ENCODE measurements at regions not wholly inside any gene's neighbourhood (a gene's known extent, or its start where the extent isn't known, plus 50 kb on each side); places are given as distances from the start of the nearest gene placed in this dataset.

DNA sequence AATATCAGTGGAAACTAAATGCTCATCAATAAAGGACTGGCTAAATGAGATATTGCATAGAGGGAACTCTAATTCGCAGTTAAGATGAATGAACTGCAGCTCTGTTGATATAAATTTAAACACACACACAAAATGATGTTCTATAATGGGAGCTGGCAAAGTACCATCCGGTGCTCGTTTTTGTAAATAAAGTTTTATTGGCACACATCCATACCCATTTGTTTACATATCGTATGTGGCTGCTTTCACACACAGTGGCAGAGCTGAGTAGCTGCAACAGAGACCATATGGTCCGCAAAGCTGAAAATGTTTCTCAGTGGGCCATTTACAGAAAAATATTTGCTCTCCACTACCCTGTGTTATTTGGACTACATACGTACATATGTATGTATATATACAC lies 120.7 kb downstream of the EDN3 start:
- no peak for TF ChIP-seq MAZ (IDR thresholded peaks at IDR 0.05; ENCODE audit: borderline replicate concordance, low read depth, low read length)
- no peak for TF ChIP-seq CEBPB (IDR thresholded peaks at IDR 0.05; ENCODE audit: low read depth, low read length)
- no peak for TF ChIP-seq RCOR1 (IDR thresholded peaks at IDR 0.05; ENCODE audit: insufficient replicate concordance, low read length)
- no peak for TF ChIP-seq RAD21 (IDR thresholded peaks at IDR 0.05; ENCODE audit: low read length)
- TF ChIP-seq SMC3 (IDR thresholded peaks at IDR 0.05; ENCODE audit: low read depth, low read length), result no peak
- no peak for TF ChIP-seq FOS (IDR thresholded peaks at IDR 0.05; ENCODE audit: low read depth, low read length)
- TF ChIP-seq, protein P1, sequence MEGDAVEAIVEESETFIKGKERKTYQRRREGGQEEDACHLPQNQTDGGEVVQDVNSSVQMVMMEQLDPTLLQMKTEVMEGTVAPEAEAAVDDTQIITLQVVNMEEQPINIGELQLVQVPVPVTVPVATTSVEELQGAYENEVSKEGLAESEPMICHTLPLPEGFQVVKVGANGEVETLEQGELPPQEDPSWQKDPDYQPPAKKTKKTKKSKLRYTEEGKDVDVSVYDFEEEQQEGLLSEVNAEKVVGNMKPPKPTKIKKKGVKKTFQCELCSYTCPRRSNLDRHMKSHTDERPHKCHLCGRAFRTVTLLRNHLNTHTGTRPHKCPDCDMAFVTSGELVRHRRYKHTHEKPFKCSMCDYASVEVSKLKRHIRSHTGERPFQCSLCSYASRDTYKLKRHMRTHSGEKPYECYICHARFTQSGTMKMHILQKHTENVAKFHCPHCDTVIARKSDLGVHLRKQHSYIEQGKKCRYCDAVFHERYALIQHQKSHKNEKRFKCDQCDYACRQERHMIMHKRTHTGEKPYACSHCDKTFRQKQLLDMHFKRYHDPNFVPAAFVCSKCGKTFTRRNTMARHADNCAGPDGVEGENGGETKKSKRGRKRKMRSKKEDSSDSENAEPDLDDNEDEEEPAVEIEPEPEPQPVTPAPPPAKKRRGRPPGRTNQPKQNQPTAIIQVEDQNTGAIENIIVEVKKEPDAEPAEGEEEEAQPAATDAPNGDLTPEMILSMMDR (conservative IDR thresholded peaks at IDR 0.05; ENCODE audit: low read depth, low read length), result no peak
- TF ChIP-seq, protein P2, sequence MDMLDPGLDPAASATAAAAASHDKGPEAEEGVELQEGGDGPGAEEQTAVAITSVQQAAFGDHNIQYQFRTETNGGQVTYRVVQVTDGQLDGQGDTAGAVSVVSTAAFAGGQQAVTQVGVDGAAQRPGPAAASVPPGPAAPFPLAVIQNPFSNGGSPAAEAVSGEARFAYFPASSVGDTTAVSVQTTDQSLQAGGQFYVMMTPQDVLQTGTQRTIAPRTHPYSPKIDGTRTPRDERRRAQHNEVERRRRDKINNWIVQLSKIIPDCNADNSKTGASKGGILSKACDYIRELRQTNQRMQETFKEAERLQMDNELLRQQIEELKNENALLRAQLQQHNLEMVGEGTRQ (IDR thresholded peaks at IDR 0.05; ENCODE audit: low read depth, low read length), result no peak
- TF ChIP-seq MAFK (IDR thresholded peaks at IDR 0.05; ENCODE audit: low read depth, low read length), result no peak
- no peak for TF ChIP-seq BHLHE40 (IDR thresholded peaks at IDR 0.05; ENCODE audit: low read depth, low read length)
- TF ChIP-seq, protein P3, sequence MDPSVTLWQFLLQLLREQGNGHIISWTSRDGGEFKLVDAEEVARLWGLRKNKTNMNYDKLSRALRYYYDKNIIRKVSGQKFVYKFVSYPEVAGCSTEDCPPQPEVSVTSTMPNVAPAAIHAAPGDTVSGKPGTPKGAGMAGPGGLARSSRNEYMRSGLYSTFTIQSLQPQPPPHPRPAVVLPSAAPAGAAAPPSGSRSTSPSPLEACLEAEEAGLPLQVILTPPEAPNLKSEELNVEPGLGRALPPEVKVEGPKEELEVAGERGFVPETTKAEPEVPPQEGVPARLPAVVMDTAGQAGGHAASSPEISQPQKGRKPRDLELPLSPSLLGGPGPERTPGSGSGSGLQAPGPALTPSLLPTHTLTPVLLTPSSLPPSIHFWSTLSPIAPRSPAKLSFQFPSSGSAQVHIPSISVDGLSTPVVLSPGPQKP (IDR thresholded peaks at IDR 0.05; ENCODE audit: borderline replicate concordance, low read depth, low read length), result no peak
- TF ChIP-seq MXI1 (IDR thresholded peaks at IDR 0.05; ENCODE audit: borderline replicate concordance, low read depth, low read length), result no peak
- no peaks in the 10 kb centered on the region for H3K9me1 ChIP-seq (ENCODE audit: insufficient read depth, low read length)
- 0 out of 2 replicates have a peak, but pooled peaks cover 2% of the 10 kb centered on the region for H3K9me3 ChIP-seq (ENCODE audit: control insufficient read depth, insufficient read depth, low read length)
- no peak overlapping the region for H3K4me2 ChIP-seq (ENCODE audit: low read depth, low read length)
- no peak overlapping the region for H2AK5ac ChIP-seq (ENCODE audit: low read depth, low read length)
- no peak overlapping the region for H3K9ac ChIP-seq (ENCODE audit: low read depth, low read length)
- H3K4ac ChIP-seq (ENCODE audit: low read depth, low read length), result no peak overlapping the region
- no peak overlapping the region for H2AK9ac ChIP-seq (replicated peaks; ENCODE audit: low read depth, low read length, poor library complexity)
- H4K8ac ChIP-seq (ENCODE audit: low read depth in 2 of 2, low read length in 2 of 2), result no peak overlapping the region
- intact Hi-C loops (cut with micrococcal nuclease), result no loop called here
- ChIA-PET CTCF (interaction anchor here (0.5 kb wide), 1 partner anchor 145 kb away, joined by 3 read pairs; no protein-coding TSS in a partner anchor), POLR2A (ENCODE audit: unreplicated experiment) (no interaction called here)
- H2BK20ac ChIP-seq (ENCODE audit: low read depth, low read length), result no peak overlapping the region
- no peaks in the 10 kb centered on the region for H3K4me1 ChIP-seq (ENCODE audit: control insufficient read depth, insufficient read depth, low read length)
- no peak overlapping the region for H4K5ac ChIP-seq (ENCODE audit: low read depth, low read length)
- H3K27ac ChIP-seq (ENCODE audit: insufficient read depth, low read length), result no peak overlapping the region
- H2AFZ ChIP-seq (replicated peaks; ENCODE audit: low read length, poor library complexity), result no peak overlapping the region
- no peak overlapping the region for H4K91ac ChIP-seq (ENCODE audit: insufficient read depth, low read depth, low read length)
- H3K79me1 ChIP-seq (ENCODE audit: low read depth in 1 of 2, low read length in 2 of 2), result no peaks in the 10 kb centered on the region
- H3K4me3 ChIP-seq (ENCODE audit: insufficient read depth, low read depth, low read length), result no peak overlapping the region
- H3K23ac ChIP-seq (ENCODE audit: low read depth, low read length), result no peak overlapping the region
- H2BK120ac ChIP-seq (ENCODE audit: low read depth, low read length), result no peak overlapping the region
- no peaks in the 10 kb centered on the region for H4K20me1 ChIP-seq (ENCODE audit: insufficient read depth, low read length)
- H3K18ac ChIP-seq (ENCODE audit: low read depth, low read length), result no peak overlapping the region
- no peaks in the 10 kb centered on the region for H3K36me3 ChIP-seq (ENCODE audit: control insufficient read depth, insufficient read depth, low read length)
- no peaks in the 10 kb centered on the region for H3K27me3 ChIP-seq (ENCODE audit: control insufficient read depth, insufficient read depth, low read length)
- no peak for ATAC-seq (ENCODE audit: low read depth)
- dilution Hi-C loops (cut with HindIII; ENCODE audit: low sequenced_read_pairs, unreplicated experiment), result no loop called here
- H2BK5ac ChIP-seq (ENCODE audit: low read depth, low read length, poor library complexity, severe bottlenecking), result no peak overlapping the region
- no peak for DNase-seq
- WGBS, 2 experiments (ENCODE audit: extremely low coverage in 2 of 2, insufficient read length in 1 of 2), result no CpG with 5 or more reads among the region's 6 CpGs
- H2BK15ac ChIP-seq (ENCODE audit: low read depth, low read length), result no peak overlapping the region
- H3K14ac ChIP-seq (replicated peaks; ENCODE audit: low read depth, low read length), result no peak overlapping the region
- in situ Hi-C loops (cut with MboI; ENCODE audit: low sequenced_read_pairs), result no loop called here
- H3K56ac ChIP-seq (ENCODE audit: extremely low read depth, insufficient read depth, low read length), result no peak overlapping the region
- no TSS peak for BruUV-seq (replicated peaks)
